Inflammatory macrophage treated with lipopolysaccharide for 4 hours (primary cell): ENCODE measurements at regions not wholly inside any gene's neighbourhood (a gene's known extent, or its start where the extent isn't known, plus 50 kb on each side); places are given as distances from the start of the nearest gene placed in this dataset.
A peak's percentile ranks its signal among the peaks of the same experiment; 100 is the strongest.
"Not testable (repeated sequence)": the region's sequence is repeated elsewhere in the genome, so short reads cannot be mapped to it uniquely, and the experiment has no call there.

Source experiments
- DNase-seq: peaks from one replicate; pipeline ENCODE4 v3.0.0-alpha.2; 2020

DNA sequence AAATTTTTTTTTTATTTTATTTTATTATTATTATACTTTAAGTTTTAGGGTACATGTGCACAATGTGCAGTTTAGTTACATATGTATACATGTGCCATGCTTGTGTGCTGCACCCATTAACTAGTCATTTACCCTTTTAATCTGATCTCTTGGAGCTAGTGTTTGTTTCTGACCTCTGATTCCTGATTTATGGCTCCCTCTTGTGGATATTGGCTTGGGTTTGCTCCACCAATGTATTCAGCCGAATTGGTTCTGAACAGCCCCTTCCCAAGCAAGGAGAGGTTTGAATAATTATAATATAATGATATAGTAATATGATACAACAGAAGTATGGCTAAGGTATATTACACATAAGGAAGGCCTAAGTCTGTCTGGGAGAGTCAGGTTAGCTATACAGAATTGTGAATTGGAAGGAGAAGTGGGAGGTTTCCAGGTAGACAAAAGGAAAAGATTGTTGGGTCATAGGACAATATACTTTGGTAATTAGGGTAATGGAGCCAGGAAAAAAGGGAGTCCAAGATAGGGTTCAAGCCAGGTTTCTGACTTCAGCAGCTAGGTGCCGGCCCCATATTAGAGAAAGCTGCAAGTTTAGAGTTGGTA is 53.1 kb upstream of the HMCN1 start:
- DNase-seq: peak; percentile 64

DNA sequence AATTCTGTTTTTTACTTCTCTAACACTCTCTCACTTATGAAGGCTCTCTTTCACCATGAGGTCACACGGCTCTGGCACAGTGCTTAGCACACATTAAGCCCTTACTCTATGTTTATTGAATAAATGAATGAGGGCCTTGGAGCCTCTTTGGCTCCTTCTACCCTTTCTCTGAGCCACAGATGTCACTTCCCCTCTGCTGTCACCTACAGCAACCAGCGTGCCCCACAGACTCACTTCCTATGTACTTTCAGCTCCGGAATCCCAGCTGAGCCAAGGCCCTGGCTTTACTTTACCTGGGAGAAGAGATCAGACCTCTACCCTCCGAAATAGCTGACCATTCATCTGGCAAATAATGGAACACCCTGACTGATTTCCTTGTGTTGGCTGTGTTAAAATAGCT is 53.7 kb upstream of the HMCN1 start:
- peak; percentile 38 for DNase-seq

GRCh38 chr1:185679220-185679619 is 55.0 kb upstream of the HMCN1 start:
- DNase-seq: peak; percentile 33

DNA sequence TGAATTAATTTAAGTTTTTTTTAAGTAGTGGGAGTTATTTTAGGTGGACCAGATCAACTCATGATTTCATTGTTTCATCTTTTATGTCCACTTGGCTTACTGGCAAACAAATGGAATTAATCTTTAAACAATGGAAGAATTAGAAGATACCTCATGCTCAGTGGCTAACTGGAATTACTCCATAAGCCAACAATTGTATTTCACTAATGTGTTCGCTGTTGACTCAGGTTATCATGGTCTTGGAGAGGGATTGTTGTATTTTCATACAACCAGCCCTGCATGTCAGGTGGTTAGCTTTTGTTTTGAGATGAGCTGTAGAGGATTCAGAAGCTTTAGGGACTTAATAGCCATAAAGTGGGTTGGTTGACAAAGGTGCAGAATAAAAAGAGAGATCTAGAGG is 57.2 kb upstream of the HMCN1 start:
- no peak for DNase-seq

- DNase-seq: peak; percentile 67
Observed at GRCh38 chr1:185674201-185674600, 60.0 kb upstream of the HMCN1 start.

DNA sequence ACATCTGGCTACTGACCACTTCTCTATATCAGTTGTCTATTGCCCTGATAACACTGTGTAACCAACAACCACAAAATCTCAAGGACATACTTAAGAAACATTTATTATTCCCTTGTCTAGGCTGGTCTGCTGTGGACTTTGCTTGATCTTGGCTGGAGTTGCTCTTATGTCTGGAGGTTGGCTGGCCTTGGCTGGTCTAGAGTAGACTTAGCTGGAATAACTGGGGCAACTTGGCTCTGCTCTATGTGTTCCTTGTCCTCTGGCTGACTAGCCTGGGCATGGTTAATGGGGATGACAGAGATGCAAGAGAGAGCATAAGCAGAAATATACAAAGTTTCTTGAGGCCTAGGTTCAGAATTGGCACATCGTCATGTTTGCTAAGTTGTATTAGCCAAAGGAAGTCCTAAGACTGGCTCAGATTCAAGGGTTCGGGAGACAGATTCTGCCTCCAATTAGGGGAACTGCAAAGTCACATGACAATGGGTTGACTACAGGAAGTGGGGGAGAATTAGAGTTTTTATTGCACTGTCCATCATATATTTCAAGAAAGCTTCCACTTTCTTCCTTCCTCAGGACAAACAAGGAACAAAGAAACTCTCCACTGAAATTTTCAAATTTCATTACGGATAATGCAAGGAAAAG is 61.4 kb upstream of the HMCN1 start:
- peak; percentile 42 for DNase-seq

DNA sequence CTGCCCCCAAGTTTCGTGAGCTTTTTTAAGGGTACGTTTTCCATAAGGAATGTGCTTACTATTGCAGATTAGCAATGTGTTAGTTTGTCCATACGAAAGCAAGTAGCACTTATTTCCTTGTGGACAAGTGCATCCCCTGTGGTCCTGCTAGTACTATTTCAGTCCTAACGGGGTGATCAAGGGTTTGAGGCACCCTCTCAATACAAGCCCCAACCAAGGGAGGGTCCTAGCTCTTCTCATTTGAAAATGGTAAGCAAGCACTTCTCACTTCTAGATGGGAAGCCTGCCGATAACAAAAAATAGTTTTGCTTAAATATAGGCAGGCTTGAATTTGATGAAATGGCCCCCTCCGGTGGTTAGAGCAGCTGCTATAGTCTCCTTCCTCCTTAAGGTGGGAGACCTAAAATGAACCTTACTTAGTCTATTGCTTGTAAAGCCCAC is 64.0 kb upstream of the HMCN1 start:
- peak; percentile 49 for DNase-seq

DNA sequence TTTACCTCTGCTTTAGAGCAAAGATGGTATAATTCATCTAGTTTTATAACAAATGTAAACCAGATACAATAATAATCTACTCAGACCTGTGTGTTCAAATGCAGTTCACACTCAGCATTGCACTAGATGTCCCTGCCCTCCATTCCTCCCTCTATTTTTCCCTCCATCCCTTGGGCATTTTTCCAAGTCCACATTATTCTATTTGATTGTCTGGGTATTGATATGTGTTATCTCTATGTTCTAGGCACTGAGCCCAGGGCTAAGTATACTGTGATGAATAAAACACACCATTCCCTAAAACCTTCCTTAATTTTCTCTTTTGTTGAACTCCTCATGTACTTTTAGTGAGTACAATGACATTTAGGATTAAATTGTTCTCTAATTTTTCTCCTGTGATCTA is 66.2 kb upstream of the HMCN1 start:
- no peak for DNase-seq

GRCh38 chr1:185666582-185666981 is 67.6 kb upstream of the HMCN1 start:
- DNase-seq: no peak

DNA sequence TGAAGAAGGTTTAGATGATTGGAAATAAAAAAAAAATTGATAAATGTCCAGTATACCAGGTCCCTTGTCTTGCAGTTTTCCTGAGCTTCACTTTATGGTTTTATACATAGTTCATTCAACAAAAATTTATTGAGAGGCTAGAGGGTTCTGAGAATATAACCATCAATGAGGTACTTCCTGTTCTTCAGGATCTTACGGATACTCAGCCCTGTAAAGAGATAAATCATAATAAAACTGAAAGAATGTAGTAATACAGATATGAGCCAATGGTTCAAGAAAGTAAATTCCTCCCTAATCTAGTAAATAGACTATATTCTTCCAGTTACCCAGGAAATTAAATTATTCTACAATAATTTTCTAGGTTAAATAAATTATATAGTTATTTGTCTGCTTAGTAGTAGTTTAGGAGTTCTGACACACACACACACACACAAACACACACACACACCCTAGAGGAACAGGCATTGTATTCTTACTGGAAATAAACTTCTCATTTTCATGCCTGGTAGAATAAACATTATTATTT is 70.4 kb upstream of the HMCN1 start:
- DNase-seq: peak; percentile 32

- no peak for DNase-seq
Observed at GRCh38 chr1:185663332-185663731, 70.9 kb upstream of the HMCN1 start.

DNA sequence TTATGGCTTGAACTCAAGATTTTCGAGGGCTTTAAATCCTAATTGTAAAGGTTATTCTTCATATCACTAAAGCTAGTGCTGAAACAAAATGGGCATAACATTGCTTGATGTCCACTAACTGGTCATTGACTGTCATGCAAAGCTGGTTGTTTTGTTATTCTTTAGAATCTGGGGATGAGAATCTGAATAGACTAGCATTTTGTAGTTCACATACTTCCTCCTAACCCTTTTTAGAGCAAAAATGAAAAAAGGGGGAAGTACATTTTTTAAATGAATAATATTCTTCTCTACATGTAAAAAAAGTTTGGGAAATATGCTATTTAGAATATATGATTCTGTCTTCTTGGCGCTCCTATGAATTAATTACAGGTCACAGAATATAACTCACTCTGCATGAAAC is 72.2 kb upstream of the HMCN1 start:
- no peak for DNase-seq

- no peak for DNase-seq
Observed at GRCh38 chr1:185656663-185657062, 77.5 kb upstream of the HMCN1 start.

GRCh38 chr1:185654952-185655314 is 79.3 kb upstream of the HMCN1 start:
- no peak for DNase-seq

GRCh38 chr1:185654199-185654951 is 79.8 kb upstream of the HMCN1 start:
- DNase-seq: no peak

DNA sequence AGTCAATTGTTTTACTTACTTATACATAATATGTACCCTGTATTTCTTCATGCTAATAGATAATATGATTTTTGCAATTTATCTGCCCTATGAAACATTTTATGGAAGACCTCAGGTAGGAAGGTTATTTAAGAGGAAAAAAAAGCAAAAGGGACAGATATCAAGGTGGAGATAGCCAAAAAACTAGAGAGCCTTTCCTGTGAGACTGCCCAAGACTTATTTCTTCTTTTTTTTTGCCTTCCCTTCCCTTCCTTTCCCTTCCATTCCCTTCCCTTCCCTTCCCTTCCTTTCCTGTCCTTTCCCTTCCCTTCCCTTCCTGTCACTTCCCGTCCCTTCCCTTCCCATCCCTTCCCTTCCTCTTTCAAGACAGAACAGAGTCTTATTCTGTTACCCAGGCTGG is 80.6 kb upstream of the HMCN1 start:
- no peak for DNase-seq

DNA sequence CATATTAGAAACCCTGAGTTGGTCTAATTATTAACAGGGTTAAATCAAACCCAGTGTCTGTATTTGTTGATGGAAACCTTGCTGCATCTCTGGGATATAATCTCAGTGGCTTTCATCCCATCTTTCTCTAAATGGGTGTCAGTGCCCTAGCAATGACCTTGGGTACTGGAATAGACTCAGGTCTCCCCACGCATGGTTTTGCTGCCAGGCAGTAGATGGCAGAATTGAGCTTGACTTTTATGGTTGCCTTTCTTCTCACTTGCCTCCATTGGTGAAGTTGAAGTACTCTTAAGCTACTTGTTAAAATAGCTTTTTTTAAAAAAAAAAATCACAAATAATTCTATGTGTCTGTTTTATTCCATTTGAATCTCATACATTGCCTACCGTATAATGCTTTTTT is 81.8 kb upstream of the HMCN1 start:
- DNase-seq: peak; percentile 31

- DNase-seq: no peak
Observed at GRCh38 chr1:185650602-185651230, 83.5 kb upstream of the HMCN1 start.

DNA sequence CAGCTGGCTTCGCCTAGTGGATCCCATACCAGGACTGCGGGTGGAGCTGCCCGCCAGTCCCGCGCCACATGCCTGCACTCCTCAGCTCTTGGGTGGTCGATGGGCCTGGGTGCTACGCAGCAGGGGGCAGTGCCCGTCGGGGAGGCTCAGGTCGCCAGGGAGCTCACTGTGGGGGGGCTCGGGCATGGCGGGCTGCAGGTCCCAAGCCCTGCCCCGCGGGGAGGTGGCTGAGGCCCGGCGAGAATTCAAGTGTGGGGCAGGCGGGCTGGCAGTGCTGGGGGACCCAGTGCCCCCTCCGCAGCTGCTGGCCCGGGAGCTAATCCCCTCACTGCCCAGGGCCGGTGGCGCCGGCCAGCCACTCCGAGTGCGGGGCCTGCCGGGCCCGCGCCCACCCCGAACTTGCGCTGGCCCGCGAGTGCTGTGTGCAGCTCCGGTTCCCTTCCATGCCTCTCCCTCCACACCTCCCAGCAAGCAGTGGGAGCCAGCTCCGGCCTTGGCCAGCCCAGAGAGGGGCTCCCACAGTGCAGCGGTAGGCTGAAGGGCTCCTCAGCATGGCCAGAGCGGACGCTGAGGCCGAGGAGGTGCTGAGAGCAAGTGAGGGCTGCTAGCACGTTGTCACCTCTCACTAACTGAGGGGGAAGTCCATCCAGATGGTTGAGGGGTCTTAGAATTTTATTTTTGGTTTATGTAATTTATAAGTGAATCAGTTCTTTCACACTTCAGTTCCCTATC is 85.2 kb upstream of the HMCN1 start:
- DNase-seq: no peak

DNA sequence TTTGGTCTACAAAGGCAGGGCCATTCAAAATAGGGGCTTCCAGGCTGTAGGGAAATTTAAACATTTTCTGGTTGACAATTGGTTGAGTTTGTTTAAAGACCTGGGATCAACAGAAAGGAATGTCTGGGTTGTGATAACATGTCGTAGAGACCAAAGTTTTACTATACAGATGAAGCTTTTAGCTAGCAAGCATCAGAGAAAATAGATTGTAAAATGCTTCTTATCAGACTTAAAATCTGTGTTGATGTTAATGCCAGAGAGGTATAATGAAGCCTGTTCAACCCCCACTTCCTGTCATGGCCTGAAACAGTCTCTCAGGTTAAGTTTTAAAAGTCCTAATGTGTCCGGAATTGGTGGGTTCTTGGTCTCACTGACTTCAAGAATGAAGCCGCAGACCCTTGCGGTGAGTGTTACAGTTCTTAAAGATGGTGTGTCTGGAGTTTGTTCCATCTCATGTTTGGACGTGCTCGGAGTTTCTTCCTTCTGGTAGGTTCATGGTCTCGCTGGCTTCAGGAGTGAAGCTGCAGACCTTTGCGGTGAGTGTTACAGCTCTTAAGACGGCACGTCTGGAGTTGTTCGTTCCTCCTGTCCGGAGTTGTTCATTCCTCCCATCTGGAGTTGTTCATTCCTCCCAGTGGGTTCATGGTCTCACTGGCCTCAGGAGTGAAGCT is 86.5 kb upstream of the HMCN1 start:
- DNase-seq: not testable (repeated sequence)

DNA sequence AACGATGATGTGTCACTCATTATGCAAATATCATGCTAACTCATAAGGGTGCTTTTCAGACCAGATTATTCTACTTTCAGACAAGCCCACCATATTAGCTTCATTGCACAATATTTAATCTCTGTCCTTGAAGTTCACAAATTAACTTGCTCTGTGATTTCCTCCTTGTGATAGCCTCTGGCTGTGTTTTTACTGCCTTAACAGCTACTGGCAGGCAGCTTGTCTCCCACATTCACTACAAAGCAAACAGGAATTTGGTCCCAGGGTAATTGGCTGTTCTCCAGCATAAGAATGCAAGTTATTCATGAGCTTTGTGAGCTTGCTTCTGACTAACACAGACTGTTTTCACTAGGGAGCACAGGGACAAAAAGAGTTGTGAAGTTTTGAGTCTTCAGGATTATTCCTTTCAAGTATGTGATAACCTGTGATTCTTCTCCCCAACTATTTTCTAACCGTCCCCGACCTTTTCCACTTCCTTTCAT is 87.9 kb upstream of the HMCN1 start:
- no peak for DNase-seq

DNA sequence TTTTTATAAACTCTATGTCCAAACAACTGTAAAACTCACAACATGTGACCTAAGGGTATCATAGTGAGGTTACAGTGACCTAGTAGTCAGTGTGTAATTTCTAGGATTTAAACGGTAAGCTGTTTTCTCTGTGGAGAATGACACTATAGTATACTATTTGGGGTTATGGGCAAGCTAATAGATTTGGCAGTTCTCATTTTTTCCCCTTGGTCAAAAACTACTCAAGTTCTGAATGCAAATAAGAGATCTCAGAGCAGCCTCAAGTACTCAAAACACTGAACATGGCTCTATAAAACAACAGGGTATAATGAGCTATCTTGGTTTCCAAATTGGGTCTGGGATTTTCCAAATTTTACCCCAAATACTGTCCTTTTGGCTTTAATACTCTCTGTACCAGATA is 88.5 kb upstream of the HMCN1 start:
- DNase-seq: no peak
